ENCODE measurements at regions not wholly inside any gene's neighbourhood (a gene's known extent, or its start where the extent isn't known, plus 50 kb on each side); places are given as distances from the start of the nearest gene placed in this dataset.

DNA sequence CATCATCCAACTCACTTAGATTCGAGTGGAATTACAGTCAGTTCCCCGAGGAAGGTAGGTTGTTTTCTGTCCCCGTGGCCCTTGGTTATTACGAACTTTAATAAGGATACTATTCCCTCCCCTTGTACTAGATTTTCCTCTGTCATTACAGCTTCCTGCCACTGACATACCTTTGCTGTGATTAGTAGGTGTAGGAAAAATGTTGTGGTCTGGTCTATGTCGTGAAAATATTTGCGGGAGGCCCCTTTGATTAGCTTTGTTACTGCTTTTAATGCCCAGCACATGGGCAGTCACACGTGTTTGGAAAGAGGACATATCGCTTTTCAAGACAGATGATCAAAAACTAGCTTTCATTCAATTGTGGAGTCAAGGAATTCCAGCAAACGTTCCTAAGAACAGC is 92.2 kb downstream of the GATA3 start:
- no peak overlapping the region for H2AFZ ChIP-seq (ENCODE audit: low read depth, low read length)
- no peaks in the 10 kb centered on the region for H3K4me1 ChIP-seq (ENCODE audit: control insufficient read depth, extremely low read depth, insufficient read depth, low read length)
- intact Hi-C loops (cut with micrococcal nuclease) = no loop called here
- no peak for DNase-seq (ENCODE audit: low read depth, low spot score)
- no peak for FAIRE-seq
- BruUV-seq (replicated peaks) = no TSS peak
- no peak overlapping the region for H3K4me2 ChIP-seq (ENCODE audit: insufficient read depth, low read length)
- no peak overlapping the region for H3K4me3 ChIP-seq (replicated peaks in 1 of 3; ENCODE audit: insufficient read depth in 1 of 3, low read depth in 1 of 3, low read length in 3 of 3)
- no peaks in the 10 kb centered on the region for H3K9me3 ChIP-seq (replicated peaks; ENCODE audit: control insufficient read depth, insufficient read depth, low read length)
- H3K79me2 ChIP-seq (ENCODE audit: control insufficient read depth, insufficient read depth, low read length) = no peaks in the 10 kb centered on the region
- no peak overlapping the region for H3K27ac ChIP-seq (ENCODE audit: insufficient read depth, low read depth, low read length)
- POLR2A ChIA-PET = no interaction called here
- H3K27me3 ChIP-seq (ENCODE audit: control insufficient read depth in 2 of 2, insufficient read depth in 2 of 2, low read length in 2 of 2) = peaks cover 0 to 2% of the 10 kb centered on the region in 2 experiments
- TF ChIP-seq EZH2 (IDR thresholded peaks at IDR 0.05; ENCODE audit: borderline replicate concordance, low read depth, low read length, severe bottlenecking) (no peak), JUN (IDR thresholded peaks at IDR 0.05; ENCODE audit: borderline replicate concordance, insufficient read depth, insufficient read length, low read depth) (no peak), GATA2 (IDR thresholded peaks at IDR 0.05; ENCODE audit: insufficient read depth, insufficient read length, low read depth, low read length) (no peak), MYC (IDR thresholded peaks at IDR 0.05; ENCODE audit: low read depth, low read length) (no peak), FOS (IDR thresholded peaks at IDR 0.05; ENCODE audit: borderline replicate concordance, insufficient read depth, low read length) (no peak), POLR2AphosphoS5 (IDR thresholded peaks at IDR 0.05; ENCODE audit: insufficient read depth, low read depth, low read length) (no peak), POLR2A (IDR thresholded peaks at IDR 0.05; ENCODE audit: low read depth, low read length) (no peak)
- TF ChIP-seq, protein P1, sequence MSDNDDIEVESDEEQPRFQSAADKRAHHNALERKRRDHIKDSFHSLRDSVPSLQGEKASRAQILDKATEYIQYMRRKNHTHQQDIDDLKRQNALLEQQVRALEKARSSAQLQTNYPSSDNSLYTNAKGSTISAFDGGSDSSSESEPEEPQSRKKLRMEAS (IDR thresholded peaks at IDR 0.05; ENCODE audit: insufficient read depth, insufficient read length) = no peak
- TF ChIP-seq, protein P2, sequence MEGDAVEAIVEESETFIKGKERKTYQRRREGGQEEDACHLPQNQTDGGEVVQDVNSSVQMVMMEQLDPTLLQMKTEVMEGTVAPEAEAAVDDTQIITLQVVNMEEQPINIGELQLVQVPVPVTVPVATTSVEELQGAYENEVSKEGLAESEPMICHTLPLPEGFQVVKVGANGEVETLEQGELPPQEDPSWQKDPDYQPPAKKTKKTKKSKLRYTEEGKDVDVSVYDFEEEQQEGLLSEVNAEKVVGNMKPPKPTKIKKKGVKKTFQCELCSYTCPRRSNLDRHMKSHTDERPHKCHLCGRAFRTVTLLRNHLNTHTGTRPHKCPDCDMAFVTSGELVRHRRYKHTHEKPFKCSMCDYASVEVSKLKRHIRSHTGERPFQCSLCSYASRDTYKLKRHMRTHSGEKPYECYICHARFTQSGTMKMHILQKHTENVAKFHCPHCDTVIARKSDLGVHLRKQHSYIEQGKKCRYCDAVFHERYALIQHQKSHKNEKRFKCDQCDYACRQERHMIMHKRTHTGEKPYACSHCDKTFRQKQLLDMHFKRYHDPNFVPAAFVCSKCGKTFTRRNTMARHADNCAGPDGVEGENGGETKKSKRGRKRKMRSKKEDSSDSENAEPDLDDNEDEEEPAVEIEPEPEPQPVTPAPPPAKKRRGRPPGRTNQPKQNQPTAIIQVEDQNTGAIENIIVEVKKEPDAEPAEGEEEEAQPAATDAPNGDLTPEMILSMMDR (IDR thresholded peaks at IDR 0.05; ENCODE audit: extremely low read depth in 1 of 2, insufficient read depth in 1 of 2, low read depth in 1 of 2, low read length in 2 of 2) = no peak
- no peak overlapping the region for H3K9ac ChIP-seq (replicated peaks; ENCODE audit: extremely low read depth, insufficient read depth, low read length)
- no peaks in the 10 kb centered on the region for H3K36me3 ChIP-seq (ENCODE audit: control insufficient read depth in 2 of 2, extremely low read depth in 1 of 2, insufficient read depth in 2 of 2, low read length in 2 of 2)
- no peaks in the 10 kb centered on the region for H4K20me1 ChIP-seq (replicated peaks; ENCODE audit: control insufficient read depth, extremely low read depth, insufficient read depth, low read length)
- H3K9me1 ChIP-seq (replicated peaks; ENCODE audit: control insufficient read depth, extremely low read depth, insufficient read depth, low read length) = no peaks in the 10 kb centered on the region
- CTCF ChIA-PET = no interaction called here
- dilution Hi-C loops (cut with MboI; ENCODE audit: extremely low pct_ligation_motif_present, low sequenced_read_pairs) = no loop called here

Data from endothelial cell of umbilical vein (primary cell).